A549 (cell line): ENCODE measurements at regions not wholly inside any gene's neighbourhood (a gene's known extent, or its start where the extent isn't known, plus 50 kb on each side); places are given as distances from the start of the nearest gene placed in this dataset.

Experiments
- BCL3 ChIP-seq: fragments of >200 bp; sonication (Bioruptor Twin); formaldehyde crosslinking; IDR thresholded peaks from 3 replicates; pipeline ENCODE4 v1.6.1; 2016
- CEBPB ChIP-seq, 2 experiments: fragments of >200 bp in 1 of 2; sonication (Bioruptor Twin) in 1 of 2; formaldehyde crosslinking in 1 of 2; IDR thresholded peaks; 2 replicates each; pipeline ENCODE4 v1.6.1; 2012 to 2016
- CTCF ChIP-seq: fragments of >200 bp; sonication (Bioruptor Twin); formaldehyde crosslinking; IDR thresholded peaks from 3 replicates; pipeline ENCODE4 v1.5.1; 2016
- ESRRA ChIP-seq: fragments of 150-350 bp; IDR thresholded peaks from 2 replicates; pipeline ENCODE4 v1.6.1; 2014; ENCODE audit warnings: mild to moderate bottlenecking, low read length, borderline replicate concordance
- HOXA7 ChIP-seq: fragments of 250-450 bp; sonication (Bioruptor Pico); IDR thresholded peaks from 2 replicates; pipeline ENCODE4 v1.5.0; 2020; ENCODE audit warnings: mild to moderate bottlenecking, moderate library complexity
- MAX ChIP-seq: IDR thresholded peaks from 2 replicates; pipeline ENCODE4 v1.6.1; 2012
- MYC ChIP-seq: IDR thresholded peaks from 2 replicates; pipeline ENCODE4 v1.6.1; 2012; ENCODE audit warnings: mild to moderate bottlenecking, inconsistent platforms, low read length, improper control_type of control experiment, borderline replicate concordance
- NPAS2 ChIP-seq: fragments of 250-450 bp; sonication (Bioruptor Pico); IDR thresholded peaks from 2 replicates; pipeline ENCODE4 v1.8.0; 2022; ENCODE audit warnings: mild to moderate bottlenecking, moderate library complexity, borderline replicate concordance
- NR3C1 ChIP-seq: fragments of >200 bp; sonication (Bioruptor Twin); formaldehyde crosslinking; IDR thresholded peaks from 3 replicates; pipeline ENCODE4 v1.6.1; 2017
- POLR2A ChIP-seq: IDR thresholded peaks from 2 replicates; pipeline ENCODE4 v1.6.1; 2012; ENCODE audit warnings: mild to moderate bottlenecking, low read length
- RAD21 ChIP-seq, 2 experiments: fragments of >200 bp in 1 of 2; sonication (Bioruptor Twin) in 1 of 2; formaldehyde crosslinking in 1 of 2; IDR thresholded peaks in 1 of 2; conservative IDR thresholded peaks in 1 of 2; 2 replicates in 1 of 2; 3 replicates in 1 of 2; pipeline ENCODE4 v1.6.1; 2012 to 2018; ENCODE audit warnings: inconsistent platforms in 1 of 2
- RFX5 ChIP-seq: fragments of 450-650 bp; IDR thresholded peaks from 2 replicates; pipeline ENCODE4 v1.7.1; 2014; ENCODE audit warnings: antibody characterized with exemption, mild to moderate bottlenecking, moderate library complexity
- TFCP2L1 ChIP-seq: fragments of 250-450 bp; sonication (Bioruptor Pico); IDR thresholded peaks from 2 replicates; pipeline ENCODE4 v1.5.0; 2021; ENCODE audit warnings: mild to moderate bottlenecking
- USF2 ChIP-seq: fragments of 450-650 bp; IDR thresholded peaks from 2 replicates; pipeline ENCODE4 v1.6.1; 2014; ENCODE audit warnings: antibody characterized with exemption

- no peak for TF ChIP-seq RAD21 (conservative IDR thresholded peaks at IDR 0.05 in 1 of 2, IDR thresholded peaks at IDR 0.05 in 1 of 2)
- TF ChIP-seq CTCF: no peak
- no peak for TF ChIP-seq MAX
- no peak for TF ChIP-seq MYC
- TF ChIP-seq POLR2A: no peak
- no peak for TF ChIP-seq BCL3
- no peak for TF ChIP-seq RFX5
- TF ChIP-seq USF2: no peak
- no peak for TF ChIP-seq NR3C1
- TF ChIP-seq HOXA7 (CRISPR knock-in tag): no peak
- no peak for TF ChIP-seq CEBPB (IDR thresholded peaks at IDR 0.05)
- no peak for TF ChIP-seq TFCP2L1 (CRISPR knock-in tag)
- TF ChIP-seq ESRRA: no peak
- TF ChIP-seq NPAS2: no peak
Measured at GRCh38 chr4:187577941-187578480, 417.6 kb upstream of the ZFP42 start.
